IMR-90 (cell line): ENCODE measurements at regions not wholly inside any gene's neighbourhood (a gene's known extent, or its start where the extent isn't known, plus 50 kb on each side); places are given as distances from the start of the nearest gene placed in this dataset.
"Not testable (repeated sequence)": the region's sequence is repeated elsewhere in the genome, so short reads cannot be mapped to it uniquely, and the experiment has no call there.

Experiments used
- ATAC-seq: fragments of 200-7000 bp; cut with Tn5 transposase; 2 replicates; pipeline ENCODE4 v1.9.1; 2020; ENCODE audit warnings: low read depth, mild to moderate bottlenecking, moderate library complexity
- BruUV-seq: library from RNA; stranded (reverse); fragments of 400-500 nt; replicated peaks from 2 replicates; lab custom pipeline; 2021; lab: Mats Ljungman, UMichigan
- CTCF ChIA-PET: fragments of 300-600 bp; formaldehyde crosslinking; extraction: SDS; loops from one replicate; lab custom pipeline; 2021; ENCODE audit warnings: antibody characterized with exemption; lab: Yijun Ruan, JAX
- POLR2A ChIA-PET: fragments of 300-600 bp; sonication (Branson Sonifier 250); formaldehyde crosslinking; loops from one replicate; lab custom pipeline; 2022; ENCODE audit warnings: antibody characterized with exemption; ENCODE audit not compliant: unreplicated experiment; lab: Charles Lee
- DNase-seq: peaks from one replicate; pipeline ENCODE4 v3.0.0; 2013
- H2AFZ ChIP-seq: replicated peaks from 2 replicates; pipeline ENCODE3; 2013; ENCODE audit warnings: low read length, mild to moderate bottlenecking; ENCODE audit not compliant: poor library complexity
- H2AK5ac ChIP-seq: 2 replicates; pipeline ENCODE4 v1.6.1; 2013; ENCODE audit warnings: low read depth, low read length, inconsistent platforms
- H2AK9ac ChIP-seq: replicated peaks from 2 replicates; pipeline ENCODE3; 2013; ENCODE audit warnings: mild to moderate bottlenecking, low read depth, low read length, moderate library complexity; ENCODE audit not compliant: poor library complexity
- H2BK120ac ChIP-seq: 2 replicates; pipeline ENCODE4 v1.6.1; 2013; ENCODE audit warnings: low read depth, low read length, inconsistent platforms
- H2BK15ac ChIP-seq: 3 replicates; pipeline ENCODE4 v1.6.1; 2013; ENCODE audit warnings: low read depth, low read length, inconsistent platforms
- H2BK20ac ChIP-seq: 2 replicates; pipeline ENCODE4 v1.6.1; 2013; ENCODE audit warnings: low read depth, mild to moderate bottlenecking, inconsistent platforms, low read length, moderate library complexity
- H2BK5ac ChIP-seq: 2 replicates; pipeline ENCODE4 v1.6.1; 2013; ENCODE audit warnings: mild to moderate bottlenecking, low read depth, low read length, inconsistent platforms; ENCODE audit not compliant: poor library complexity, severe bottlenecking
- H3K14ac ChIP-seq: replicated peaks from 2 replicates; pipeline ENCODE4 v1.6.1; 2013; ENCODE audit warnings: low read depth, low read length, inconsistent platforms
- H3K18ac ChIP-seq: 2 replicates; pipeline ENCODE4 v1.6.1; 2013; ENCODE audit warnings: low read depth, low read length, control low read depth
- H3K23ac ChIP-seq: 2 replicates; pipeline ENCODE4 v1.6.1; 2013; ENCODE audit warnings: low read depth, low read length, inconsistent platforms
- H3K27ac ChIP-seq: 2 replicates; pipeline ENCODE4 v1.5.1; 2013; ENCODE audit warnings: mild to moderate bottlenecking, control low read depth, low read length; ENCODE audit not compliant: insufficient read depth
- H3K27me3 ChIP-seq: 2 replicates; pipeline ENCODE4 v1.6.1; 2013; ENCODE audit warnings: low read length; ENCODE audit not compliant: control insufficient read depth, insufficient read depth
- H3K36me3 ChIP-seq: 2 replicates; pipeline ENCODE4 v1.6.1; 2013; ENCODE audit warnings: low read length, mixed read lengths; ENCODE audit not compliant: control insufficient read depth, insufficient read depth
- H3K4ac ChIP-seq: 2 replicates; pipeline ENCODE4 v1.6.1; 2013; ENCODE audit warnings: low read depth, low read length, inconsistent platforms
- H3K4me1 ChIP-seq: 2 replicates; pipeline ENCODE4 v1.6.1; 2013; ENCODE audit warnings: low read length, mixed read lengths; ENCODE audit not compliant: control insufficient read depth, insufficient read depth
- H3K4me2 ChIP-seq: 2 replicates; pipeline ENCODE4 v1.6.1; 2013; ENCODE audit warnings: low read depth, mild to moderate bottlenecking, control low read depth, low read length, moderate library complexity
- H3K4me3 ChIP-seq: 2 replicates; pipeline ENCODE4 v1.5.1; 2013; ENCODE audit warnings: low read depth, mild to moderate bottlenecking, control low read depth, low read length, moderate library complexity; ENCODE audit not compliant: insufficient read depth
- H3K56ac ChIP-seq: 2 replicates; pipeline ENCODE4 v1.6.1; 2013; ENCODE audit warnings: low read length, inconsistent platforms; ENCODE audit not compliant: insufficient read depth; ENCODE audit errors: extremely low read depth
- H3K79me1 ChIP-seq, 2 experiments: 2 replicates each; pipeline ENCODE4 v1.6.1; 2013; ENCODE audit warnings: low read length in 2 of 2, inconsistent platforms in 1 of 2, low read depth in 1 of 2
- H3K9ac ChIP-seq: 2 replicates; pipeline ENCODE4 v1.6.1; 2013; ENCODE audit warnings: low read depth, low read length, control low read depth
- H3K9me1 ChIP-seq: 2 replicates; pipeline ENCODE4 v1.6.1; 2013; ENCODE audit warnings: low read length, inconsistent platforms; ENCODE audit not compliant: insufficient read depth
- H3K9me3 ChIP-seq: 2 replicates; pipeline ENCODE4 v1.6.1; 2013; ENCODE audit warnings: low read length; ENCODE audit not compliant: control insufficient read depth, insufficient read depth
- H4K20me1 ChIP-seq: 2 replicates; pipeline ENCODE4 v1.6.1; 2013; ENCODE audit warnings: low read length, inconsistent platforms; ENCODE audit not compliant: insufficient read depth
- H4K5ac ChIP-seq: 2 replicates; pipeline ENCODE4 v1.6.1; 2013; ENCODE audit warnings: mild to moderate bottlenecking, low read depth, low read length, control low read depth
- H4K8ac ChIP-seq, 2 experiments: 2 replicates each; pipeline ENCODE4 v1.6.1; 2013; ENCODE audit warnings: low read depth in 2 of 2, low read length in 2 of 2, control low read depth in 1 of 2, inconsistent platforms in 1 of 2
- H4K91ac ChIP-seq: 2 replicates; pipeline ENCODE4 v1.6.1; 2013; ENCODE audit warnings: low read depth, low read length, inconsistent platforms; ENCODE audit not compliant: insufficient read depth
- CEBPB ChIP-seq: IDR thresholded peaks from 2 replicates; pipeline ENCODE4 v1.6.1; 2012; ENCODE audit warnings: low read depth, low read length, improper control_type of control experiment
- NFE2L2 ChIP-seq: fragments of 150-350 bp; IDR thresholded peaks from 2 replicates; pipeline ENCODE4 v1.6.1; 2016; ENCODE audit warnings: low read depth, mild to moderate bottlenecking, low read length
- RCOR1 ChIP-seq: IDR thresholded peaks from 2 replicates; pipeline ENCODE4 v1.6.1; 2012; ENCODE audit warnings: mild to moderate bottlenecking, low read length, improper control_type of control experiment; ENCODE audit not compliant: insufficient replicate concordance
- SMC3 ChIP-seq: fragments of 150-350 bp; IDR thresholded peaks from 2 replicates; pipeline ENCODE4 v1.6.1; 2016; ENCODE audit warnings: low read depth, mild to moderate bottlenecking, antibody characterized with exemption, low read length, moderate library complexity
- USF2 ChIP-seq: fragments of 150-350 bp; IDR thresholded peaks from 2 replicates; pipeline ENCODE4 v1.6.1; 2017; ENCODE audit warnings: mild to moderate bottlenecking, antibody characterized with exemption, low read length, low read depth
- WGBS, 2 experiments: methylation state at CpG; one replicate each; pipeline versions ENCODE4 v1.1.5 to v1.1.7; 2013; ENCODE audit warnings: missing lambda C conversion rate in 2 of 2; ENCODE audit not compliant: insufficient read length in 1 of 2; ENCODE audit errors: extremely low coverage in 2 of 2; 5-methylcytosine and 5-hydroxymethylcytosine counted together
- dilution Hi-C: fragments of 300-500 bp; cut with HindIII; formaldehyde crosslinking; loops from one replicate; pipeline ENCODE4 v1.14.3; 2018; ENCODE audit warnings: low sequenced_read_pairs; ENCODE audit not compliant: unreplicated experiment
- in situ Hi-C: fragments of 300-500 bp; cut with MboI; formaldehyde crosslinking; loops from 3 replicates; pipeline ENCODE4 v1.14.3; 2019; ENCODE audit warnings: low sequenced_read_pairs, inconsistent platforms, mixed read lengths
- intact Hi-C: fragments of 100-400 bp; cut with micrococcal nuclease; formaldehyde crosslinking; loops from 2 replicates; pipeline ENCODE4 v1.10.0; 2022

- DNase-seq (no peak), ATAC-seq (no peak)
- Histone ChIP-seq H2AK9ac (no peak overlapping the region), H3K9me1 (no peaks in the 10 kb centered on the region), H2BK120ac (no peak overlapping the region), H3K27ac (no peak overlapping the region), H4K5ac (no peak overlapping the region), H3K9ac (no peak overlapping the region), H3K79me1 (no peaks in the 10 kb centered on the region), H3K4ac (no peak overlapping the region), H4K91ac (no peak overlapping the region), H2AK5ac (no peak overlapping the region), H2BK20ac (no peak overlapping the region), H2AFZ (no peak overlapping the region), H3K23ac (no peak overlapping the region), H3K4me3 (no peak overlapping the region), H3K9me3 (no peaks in the 10 kb centered on the region), H4K20me1 (no peaks in the 10 kb centered on the region), H3K56ac (no peak overlapping the region), H2BK5ac (no peak overlapping the region), H3K18ac (no peak overlapping the region), H3K4me1 (no peaks in the 10 kb centered on the region), H3K4me2 (no peak overlapping the region), H3K27me3 (peaks cover 1% of the 10 kb centered on the region; the same call in 1 of the 2 replicates), H3K36me3 (no peaks in the 10 kb centered on the region), H2BK15ac (no peak overlapping the region), H4K8ac (no peak overlapping the region), H3K14ac (no peak overlapping the region)
- in situ Hi-C loops: no loop called here
- POLR2A ChIA-PET: no interaction called here
- intact Hi-C loops: no loop called here
- dilution Hi-C loops: no loop called here
- WGBS, 2 experiments: no CpG with 5 or more reads among the region's 7 CpGs
- BruUV-seq: no TSS peak
- TF ChIP-seq SMC3: no peak
- no peak for TF ChIP-seq CEBPB
- no peak for TF ChIP-seq NFE2L2
- no peak for TF ChIP-seq USF2
- TF ChIP-seq RCOR1: no peak
- CTCF ChIA-PET: no interaction called here
These were observed 53.0 kb upstream of the RDX start for GRCh38 chr11:110349138-110349996.

GRCh38 chr11:110349997-110350383, 53.6 kb upstream of the RDX start:
- H3K27me3 ChIP-seq, BruUV-seq, H3K4me3 ChIP-seq, dilution Hi-C loops, H2BK120ac ChIP-seq, H2AK9ac ChIP-seq, H2AK5ac ChIP-seq, H3K9me3 ChIP-seq, H2AFZ ChIP-seq, H4K8ac ChIP-seq, H3K4me1 ChIP-seq, H4K20me1 ChIP-seq, intact Hi-C loops, CTCF ChIA-PET, H2BK5ac ChIP-seq, H3K9me1 ChIP-seq, H3K4ac ChIP-seq, DNase-seq, H3K36me3 ChIP-seq, H2BK15ac ChIP-seq, H4K91ac ChIP-seq, H3K23ac ChIP-seq, H4K5ac ChIP-seq, H3K79me1 ChIP-seq, POLR2A ChIA-PET, H3K14ac ChIP-seq, H3K56ac ChIP-seq, H3K18ac ChIP-seq, H2BK20ac ChIP-seq, H3K4me2 ChIP-seq, H3K9ac ChIP-seq, ATAC-seq, H3K27ac ChIP-seq: not testable (repeated sequence)
- in situ Hi-C loops: loop anchor here (25.0 kb wide), 1 partner anchor 488 kb away; no protein-coding TSS in a partner anchor
- 100% methylated on average over 1 of the region's 5 CpGs; no CpG with 5 or more reads in 1 of the 2 experiments for WGBS, 2 experiments
